Lower leg skin (tissue), 3 donors: ENCODE measurements at regions not wholly inside any gene's neighbourhood (a gene's known extent, or its start where the extent isn't known, plus 50 kb on each side); places are given as distances from the start of the nearest gene placed in this dataset.

Experiments used
- CTCF ChIP-seq, 3 donors: fragments of 450-650 bp; IDR thresholded peaks; one replicate each; pipeline ENCODE4 v1.5.1; 2016; ENCODE audit warnings: antibody characterized with exemption in 3 of 3, mild to moderate bottlenecking in 3 of 3, moderate library complexity in 2 of 3
- POLR2A ChIP-seq, 2 donors: fragments of 450-650 bp; IDR thresholded peaks; one replicate each; pipeline ENCODE4 v1.6.1; 2016 to 2017; ENCODE audit warnings: antibody characterized with exemption in 2 of 2, mild to moderate bottlenecking in 1 of 2, moderate library complexity in 1 of 2

GRCh38 chr13:64423467-64423866, 2806.7 kb downstream of the PCDH9 start:
- TF ChIP-seq CTCF (IDR thresholded peaks at IDR 0.05): no peak
- no peak for TF ChIP-seq POLR2A (IDR thresholded peaks at IDR 0.05)
